ENCODE measurements at regions not wholly inside any gene's neighbourhood (a gene's known extent, or its start where the extent isn't known, plus 50 kb on each side); places are given as distances from the start of the nearest gene placed in this dataset.
"Not testable (repeated sequence)": the region's sequence is repeated elsewhere in the genome, so short reads cannot be mapped to it uniquely, and the experiment has no call there.

DNA sequence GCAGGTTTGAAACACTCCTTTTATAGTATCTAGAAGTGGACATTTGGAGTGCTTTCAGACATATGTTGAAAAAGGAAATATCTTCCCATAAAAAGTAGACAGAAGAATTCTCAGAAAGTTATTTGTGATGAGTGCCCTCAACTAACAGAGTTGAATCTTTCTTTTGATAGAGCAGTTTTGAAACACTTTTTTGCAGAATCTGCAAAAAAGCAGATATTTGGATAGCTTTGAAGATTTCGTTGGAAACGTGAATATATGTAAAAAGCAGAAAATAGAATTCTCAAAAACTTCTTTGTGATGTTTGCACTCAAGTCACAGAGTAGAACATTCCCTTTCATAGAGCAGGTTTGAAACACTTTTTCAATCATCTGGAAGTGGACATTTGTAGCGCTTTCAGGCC lies 676.4 kb upstream of the ZNF337 start:
- not testable (repeated sequence) for H3K4me1 ChIP-seq (ENCODE audit: control insufficient read depth in 2 of 2, insufficient read depth in 2 of 2, low read length in 1 of 2); H3K36me3 ChIP-seq (ENCODE audit: control insufficient read depth in 2 of 2, insufficient read depth in 2 of 2, low read length in 1 of 2)
- 73 to 85% methylated on average over 3 of the region's 3 CpGs for WGBS, 2 donors

GRCh38 chr20:26354511-26354910 lies 657.9 kb upstream of the ZNF337 start:
- H3K27me3 ChIP-seq (ENCODE audit: control insufficient read depth in 1 of 2, insufficient read depth in 2 of 2, low read length in 2 of 2) = no peaks in the 10 kb centered on the region
- no peak overlapping the region for H3K4me3 ChIP-seq (ENCODE audit: low read depth in 1 of 2, low read length in 2 of 2)
- no peaks in the 10 kb centered on the region for H3K36me3 ChIP-seq (ENCODE audit: control insufficient read depth in 2 of 2, insufficient read depth in 2 of 2, low read length in 1 of 2)
- no peaks in the 10 kb centered on the region for H3K9me3 ChIP-seq (ENCODE audit: control insufficient read depth in 2 of 2, insufficient read depth in 1 of 2, low read depth in 1 of 2, low read length in 1 of 2)
- no peak overlapping the region for H3K27ac ChIP-seq (ENCODE audit: low read depth in 2 of 2, low read length in 1 of 2)
- WGBS, 2 donors = 61 to 63% methylated on average over 2 of the region's 2 CpGs
- H3K4me1 ChIP-seq (ENCODE audit: control insufficient read depth in 2 of 2, insufficient read depth in 2 of 2, low read length in 1 of 2) = no peaks in the 10 kb centered on the region

More for the DNA sequence above, 676.4 kb upstream of the ZNF337 start:
- not testable (repeated sequence) for H3K27me3 ChIP-seq (ENCODE audit: control insufficient read depth in 1 of 2, insufficient read depth in 2 of 2, low read length in 2 of 2); H3K9me3 ChIP-seq (ENCODE audit: control insufficient read depth in 2 of 2, insufficient read depth in 1 of 2, low read depth in 1 of 2, low read length in 1 of 2); H3K4me3 ChIP-seq (ENCODE audit: low read depth in 1 of 2, low read length in 2 of 2); H3K27ac ChIP-seq (ENCODE audit: low read depth in 2 of 2, low read length in 1 of 2)

GRCh38 chr20:26347396-26347795 lies 650.7 kb upstream of the ZNF337 start:
- Histone ChIP-seq H3K9me3 (ENCODE audit: control insufficient read depth in 2 of 2, insufficient read depth in 1 of 2, low read depth in 1 of 2, low read length in 1 of 2) (no peaks in the 10 kb centered on the region), H3K36me3 (ENCODE audit: control insufficient read depth in 2 of 2, insufficient read depth in 2 of 2, low read length in 1 of 2) (no peaks in the 10 kb centered on the region), H3K4me1 (ENCODE audit: control insufficient read depth in 2 of 2, insufficient read depth in 2 of 2, low read length in 1 of 2) (no peaks in the 10 kb centered on the region), H3K4me3 (ENCODE audit: low read depth in 1 of 2, low read length in 2 of 2) (no peak overlapping the region), H3K27ac (ENCODE audit: low read depth in 2 of 2, low read length in 1 of 2) (no peak overlapping the region), H3K27me3 (ENCODE audit: control insufficient read depth in 1 of 2, insufficient read depth in 2 of 2, low read length in 2 of 2) (no peaks in the 10 kb centered on the region)
- 94 to 95% methylated on average over 4 of the region's 4 CpGs for WGBS, 2 donors

GRCh38 chr20:26340460-26341065 lies 643.9 kb upstream of the ZNF337 start:
- H3K27me3 ChIP-seq (ENCODE audit: control insufficient read depth in 1 of 2, insufficient read depth in 2 of 2, low read length in 2 of 2); H3K4me1 ChIP-seq (ENCODE audit: control insufficient read depth in 2 of 2, insufficient read depth in 2 of 2, low read length in 1 of 2); H3K9me3 ChIP-seq (ENCODE audit: control insufficient read depth in 2 of 2, insufficient read depth in 1 of 2, low read depth in 1 of 2, low read length in 1 of 2); H3K36me3 ChIP-seq (ENCODE audit: control insufficient read depth in 2 of 2, insufficient read depth in 2 of 2, low read length in 1 of 2); H3K27ac ChIP-seq (ENCODE audit: low read depth in 2 of 2, low read length in 1 of 2); H3K4me3 ChIP-seq (ENCODE audit: low read depth in 1 of 2, low read length in 2 of 2): not testable (repeated sequence)
- 90 to 94% methylated on average over 6 of the region's 6 CpGs for WGBS, 2 donors

DNA sequence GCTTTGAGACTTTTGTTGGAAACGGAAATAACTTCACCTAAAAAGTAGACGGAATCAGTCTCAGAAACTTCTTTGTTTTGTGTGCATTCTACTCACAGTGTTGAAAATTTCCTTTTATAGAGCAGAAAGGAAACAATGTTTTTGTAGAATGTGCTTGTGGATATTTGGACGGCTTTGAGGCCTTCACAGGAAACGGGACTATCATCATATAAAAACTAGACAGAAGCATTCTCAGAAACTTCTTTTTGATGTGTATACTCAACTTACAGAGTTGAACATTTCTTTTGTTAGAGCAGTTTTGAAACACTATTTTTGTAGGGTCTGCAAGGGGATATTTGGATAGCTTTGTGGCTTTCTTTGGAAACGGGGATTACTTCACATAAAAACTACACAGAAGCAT lies 627.5 kb upstream of the ZNF337 start:
- H3K9me3 ChIP-seq (ENCODE audit: control insufficient read depth in 2 of 2, insufficient read depth in 1 of 2, low read depth in 1 of 2, low read length in 1 of 2) = no peaks in the 10 kb centered on the region
- WGBS, 2 donors = 79 to 80% methylated on average over 5 of the region's 5 CpGs
- no peaks in the 10 kb centered on the region for H3K27me3 ChIP-seq (ENCODE audit: control insufficient read depth in 1 of 2, insufficient read depth in 2 of 2, low read length in 2 of 2)
- H3K4me1 ChIP-seq (ENCODE audit: control insufficient read depth in 2 of 2, insufficient read depth in 2 of 2, low read length in 1 of 2) = no peaks in the 10 kb centered on the region
- H3K4me3 ChIP-seq (ENCODE audit: low read depth in 1 of 2, low read length in 2 of 2) = no peak overlapping the region
- no peak overlapping the region for H3K27ac ChIP-seq (ENCODE audit: low read depth in 2 of 2, low read length in 1 of 2)
- no peaks in the 10 kb centered on the region for H3K36me3 ChIP-seq (ENCODE audit: control insufficient read depth in 2 of 2, insufficient read depth in 2 of 2, low read length in 1 of 2)

- H3K4me1 ChIP-seq (ENCODE audit: control insufficient read depth in 2 of 2, insufficient read depth in 2 of 2, low read length in 1 of 2) = no peaks in the 10 kb centered on the region
- H3K27me3 ChIP-seq (ENCODE audit: control insufficient read depth in 1 of 2, insufficient read depth in 2 of 2, low read length in 2 of 2) = no peaks in the 10 kb centered on the region
- no peak overlapping the region for H3K27ac ChIP-seq (ENCODE audit: low read depth in 2 of 2, low read length in 1 of 2)
- H3K36me3 ChIP-seq (ENCODE audit: control insufficient read depth in 2 of 2, insufficient read depth in 2 of 2, low read length in 1 of 2) = no peaks in the 10 kb centered on the region
- no peaks in the 10 kb centered on the region for H3K9me3 ChIP-seq (ENCODE audit: control insufficient read depth in 2 of 2, insufficient read depth in 1 of 2, low read depth in 1 of 2, low read length in 1 of 2)
- H3K4me3 ChIP-seq (ENCODE audit: low read depth in 1 of 2, low read length in 2 of 2) = no peak overlapping the region
- WGBS, 2 donors = 91% methylated on average over 6 of the region's 6 CpGs
Measured at GRCh38 chr20:26315054-26315453, 618.4 kb upstream of the ZNF337 start.

- not testable (repeated sequence) for H3K36me3 ChIP-seq (ENCODE audit: control insufficient read depth in 2 of 2, insufficient read depth in 2 of 2, low read length in 1 of 2); H3K9me3 ChIP-seq (ENCODE audit: control insufficient read depth in 2 of 2, insufficient read depth in 1 of 2, low read depth in 1 of 2, low read length in 1 of 2); H3K27ac ChIP-seq (ENCODE audit: low read depth in 2 of 2, low read length in 1 of 2); H3K27me3 ChIP-seq (ENCODE audit: control insufficient read depth in 1 of 2, insufficient read depth in 2 of 2, low read length in 2 of 2); H3K4me3 ChIP-seq (ENCODE audit: low read depth in 1 of 2, low read length in 2 of 2); H3K4me1 ChIP-seq (ENCODE audit: control insufficient read depth in 2 of 2, insufficient read depth in 2 of 2, low read length in 1 of 2)
- 85 to 87% methylated on average over 3 of the region's 3 CpGs for WGBS, 2 donors
Measured at GRCh38 chr20:26309720-26310119, 613.1 kb upstream of the ZNF337 start.

DNA sequence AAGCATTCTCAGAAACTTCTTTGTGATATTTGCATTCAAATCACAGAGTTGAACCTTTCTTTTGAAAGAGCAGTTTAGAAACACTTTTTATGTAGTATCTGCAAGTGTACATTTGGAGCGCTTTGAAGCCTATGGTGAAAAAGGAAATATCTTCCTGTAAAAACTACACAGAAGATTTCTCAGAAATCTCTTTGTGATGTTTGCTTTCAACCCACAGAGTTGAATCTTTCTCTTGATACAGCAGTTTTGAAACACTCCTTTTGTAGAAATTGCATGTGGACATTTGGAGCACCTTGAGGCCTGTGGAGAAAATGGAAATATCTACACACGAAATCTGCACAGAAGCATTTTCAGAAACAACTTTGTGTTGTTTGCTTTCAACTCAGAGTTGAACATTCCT lies 612.3 kb upstream of the ZNF337 start:
- H3K27me3 ChIP-seq (ENCODE audit: control insufficient read depth in 1 of 2, insufficient read depth in 2 of 2, low read length in 2 of 2) = no peaks in the 10 kb centered on the region
- no peaks in the 10 kb centered on the region for H3K9me3 ChIP-seq (ENCODE audit: control insufficient read depth in 2 of 2, insufficient read depth in 1 of 2, low read depth in 1 of 2, low read length in 1 of 2)
- H3K27ac ChIP-seq (ENCODE audit: low read depth in 2 of 2, low read length in 1 of 2) = no peak overlapping the region
- H3K36me3 ChIP-seq (ENCODE audit: control insufficient read depth in 2 of 2, insufficient read depth in 2 of 2, low read length in 1 of 2) = no peaks in the 10 kb centered on the region
- WGBS, 2 donors = 78 to 86% methylated on average over 2 of the region's 2 CpGs
- no peak overlapping the region for H3K4me3 ChIP-seq (ENCODE audit: low read depth in 1 of 2, low read length in 2 of 2)
- no peaks in the 10 kb centered on the region for H3K4me1 ChIP-seq (ENCODE audit: control insufficient read depth in 2 of 2, insufficient read depth in 2 of 2, low read length in 1 of 2)

- Histone ChIP-seq H3K4me1 (ENCODE audit: control insufficient read depth in 2 of 2, insufficient read depth in 2 of 2, low read length in 1 of 2) (no peaks in the 10 kb centered on the region), H3K27me3 (ENCODE audit: control insufficient read depth in 1 of 2, insufficient read depth in 2 of 2, low read length in 2 of 2) (no peaks in the 10 kb centered on the region), H3K4me3 (ENCODE audit: low read depth in 1 of 2, low read length in 2 of 2) (no peak overlapping the region), H3K9me3 (ENCODE audit: control insufficient read depth in 2 of 2, insufficient read depth in 1 of 2, low read depth in 1 of 2, low read length in 1 of 2) (no peaks in the 10 kb centered on the region), H3K27ac (ENCODE audit: low read depth in 2 of 2, low read length in 1 of 2) (no peak overlapping the region), H3K36me3 (ENCODE audit: control insufficient read depth in 2 of 2, insufficient read depth in 2 of 2, low read length in 1 of 2) (no peaks in the 10 kb centered on the region)
- WGBS, 2 donors = 92 to 96% methylated on average over 5 of the region's 5 CpGs
Measured at GRCh38 chr20:26295006-26295405, 598.4 kb upstream of the ZNF337 start.

- not testable (repeated sequence) for H3K9me3 ChIP-seq (ENCODE audit: control insufficient read depth in 2 of 2, insufficient read depth in 1 of 2, low read depth in 1 of 2, low read length in 1 of 2); H3K36me3 ChIP-seq (ENCODE audit: control insufficient read depth in 2 of 2, insufficient read depth in 2 of 2, low read length in 1 of 2); H3K27me3 ChIP-seq (ENCODE audit: control insufficient read depth in 1 of 2, insufficient read depth in 2 of 2, low read length in 2 of 2); H3K4me3 ChIP-seq (ENCODE audit: low read depth in 1 of 2, low read length in 2 of 2); H3K27ac ChIP-seq (ENCODE audit: low read depth in 2 of 2, low read length in 1 of 2); H3K4me1 ChIP-seq (ENCODE audit: control insufficient read depth in 2 of 2, insufficient read depth in 2 of 2, low read length in 1 of 2)
- WGBS, 2 donors = 89 to 91% methylated on average over 7 of the region's 7 CpGs
Measured at GRCh38 chr20:26288379-26289061, 591.9 kb upstream of the ZNF337 start.

Data from esophagus (tissue), 2 donors.